K562 (cell line): ENCODE measurements at regions not wholly inside any gene's neighbourhood (a gene's known extent, or its start where the extent isn't known, plus 50 kb on each side); places are given as distances from the start of the nearest gene placed in this dataset.

Experiments used
- ATAC-seq: fragments of 200-7000 bp; cut with Tn5 transposase; 3 replicates; pipeline ENCODE4 v1.9.1; 2020; ENCODE audit warnings: moderate library complexity
- BruUV-seq: library from RNA; stranded (reverse); fragments of 400-500 nt; replicated peaks from 2 replicates; lab custom pipeline; 2021; lab: Mats Ljungman, UMichigan
- CTCF ChIA-PET: fragments of 300-600 bp; formaldehyde crosslinking; extraction: SDS; loops from one replicate; lab custom pipeline; 2021; ENCODE audit warnings: low intra/inter-chr PET ratio; lab: Yijun Ruan, JAX
- POLR2A ChIA-PET: fragments of 300-600, 350-650 bp; sonication (Branson Sonifier 250); formaldehyde crosslinking; extraction: SDS; loops from one replicate; lab custom pipeline; 2021; ENCODE audit warnings: antibody characterized with exemption, inconsistent platforms; lab: Yijun Ruan, JAX
- DNase-seq, 4 experiments: peaks; one replicate each; pipeline versions ENCODE4 v3.0.0 to v3.0.0-alpha.2; 2011 to 2018; ENCODE audit warnings: low spot score in 3 of 4, mixed read lengths in 3 of 4; ENCODE audit errors: extremely low read depth in 1 of 4
- FAIRE-seq: peaks from 2 replicates; lab custom pipeline; 2011; peaks lifted over from hg19 to GRCh38; lab: Jason Lieb, UNC
- H2AFZ ChIP-seq: 2 replicates; pipeline ENCODE4 v1.6.0; 2011; ENCODE audit warnings: low read depth, low read length, control low read depth, inconsistent platforms
- H3K27ac ChIP-seq: fragments of 200-600 bp; 3 replicates; pipeline ENCODE4 v1.8.0; 2011; ENCODE audit warnings: low read depth, mild to moderate bottlenecking, control low read depth, inconsistent platforms, low read length, moderate library complexity, mixed read lengths; ENCODE audit errors: extremely low read depth
- H3K27me3 ChIP-seq, 2 experiments: fragments of 300-600 bp in 1 of 2; 2 replicates in 1 of 2; 3 replicates in 1 of 2; pipeline versions ENCODE4 v1.6.0 to v1.8.0; 2011; ENCODE audit warnings: inconsistent platforms in 2 of 2, low read length in 2 of 2, mild to moderate bottlenecking in 1 of 2, mixed read lengths in 1 of 2, moderate library complexity in 1 of 2; ENCODE audit not compliant: control insufficient read depth in 2 of 2, insufficient read depth in 2 of 2
- H3K36me3 ChIP-seq: fragments of 300-600 bp; 3 replicates; pipeline ENCODE4 v1.8.0; 2011; ENCODE audit warnings: mild to moderate bottlenecking, low read length, inconsistent platforms; ENCODE audit not compliant: control insufficient read depth, insufficient read depth
- H3K4me1 ChIP-seq, 2 experiments: fragments of 200-600 bp in 1 of 2; replicated peaks in 1 of 2; 2 replicates in 1 of 2; 3 replicates in 1 of 2; pipeline versions ENCODE4 v1.5.1 to v1.8.0; 2011; ENCODE audit warnings: inconsistent platforms in 2 of 2, low read length in 2 of 2, mild to moderate bottlenecking in 1 of 2, mixed read lengths in 1 of 2, moderate library complexity in 1 of 2; ENCODE audit not compliant: control insufficient read depth in 2 of 2, insufficient read depth in 2 of 2
- H3K4me2 ChIP-seq: 2 replicates; pipeline ENCODE4 v1.6.1; 2011; ENCODE audit warnings: low read length, control low read depth, inconsistent platforms, mixed read lengths; ENCODE audit not compliant: insufficient read depth
- H3K4me3 ChIP-seq: fragments of 200-600 bp; sonication (generic), shearing (Covaris generic); 2 replicates; pipeline ENCODE4 v1.5.1; 2016; ENCODE audit warnings: control low read depth, inconsistent platforms
- H3K79me2 ChIP-seq: fragments of 200-600 bp; 3 replicates; pipeline ENCODE4 v1.8.0; 2011; ENCODE audit warnings: low read length, inconsistent platforms; ENCODE audit not compliant: control insufficient read depth, insufficient read depth
- H3K9ac ChIP-seq, 2 experiments: 2 replicates each; pipeline versions ENCODE4 v1.6.0 to v1.6.1; 2011; ENCODE audit warnings: low read depth in 2 of 2, low read length in 2 of 2, control low read depth in 1 of 2, inconsistent platforms in 1 of 2, mild to moderate bottlenecking in 1 of 2, mixed read lengths in 1 of 2; ENCODE audit not compliant: insufficient read depth in 1 of 2
- H3K9me1 ChIP-seq: one replicate; pipeline ENCODE4 v1.6.0; 2011; ENCODE audit warnings: inconsistent platforms, mild to moderate bottlenecking, low read length, moderate library complexity; ENCODE audit not compliant: control insufficient read depth, insufficient read depth
- H3K9me3 ChIP-seq: replicated peaks from 2 replicates; pipeline ENCODE4 v1.5.1; 2011; ENCODE audit warnings: low read depth, low read length, inconsistent platforms; ENCODE audit not compliant: control insufficient read depth, insufficient read depth
- H4K20me1 ChIP-seq: replicated peaks from 2 replicates; pipeline ENCODE4 v1.6.1; 2011; ENCODE audit warnings: low read length, inconsistent platforms, mixed read lengths; ENCODE audit not compliant: control insufficient read depth, insufficient read depth
- ARID2 ChIP-seq: fragments of 450-650 bp; IDR thresholded peaks from 2 replicates; pipeline ENCODE4 v1.6.1; 2017; ENCODE audit warnings: antibody characterized with exemption, mild to moderate bottlenecking
- MEF2D ChIP-seq: conservative IDR thresholded peaks from 2 replicates; pipeline ENCODE4 v1.6.1; 2016; ENCODE audit warnings: low read depth, missing genetic modification characterization, missing compliant biosample characterization
- NFATC3 ChIP-seq: fragments of 450-650 bp; IDR thresholded peaks from 2 replicates; pipeline ENCODE4 v1.6.1; 2017; ENCODE audit warnings: mild to moderate bottlenecking
- NR2F6 ChIP-seq: fragments of 450-650 bp; formaldehyde crosslinking; IDR thresholded peaks from 2 replicates; pipeline ENCODE4 v1.4.0; 2020; ENCODE audit warnings: mild to moderate bottlenecking
- POLR2A ChIP-seq: fragments of 450-650 bp; conservative IDR thresholded peaks from 2 replicates; pipeline ENCODE4 v1.6.1; 2016
- RBM14 ChIP-seq: fragments of 200-400 bp; formaldehyde crosslinking; IDR thresholded peaks from 2 replicates; pipeline ENCODE4 v1.6.1; 2018; ENCODE audit warnings: low read depth, mild to moderate bottlenecking, low read length, moderate library complexity, borderline replicate concordance; ENCODE audit not compliant: insufficient read depth
- RBM15 ChIP-seq: fragments of 200-400 bp; formaldehyde crosslinking; IDR thresholded peaks from 2 replicates; pipeline ENCODE4 v1.6.1; 2018; ENCODE audit warnings: mild to moderate bottlenecking, low read length, moderate library complexity; ENCODE audit not compliant: insufficient read depth
- RBM22 ChIP-seq: fragments of 200-400 bp; formaldehyde crosslinking; IDR thresholded peaks from 2 replicates; pipeline ENCODE4 v1.6.1; 2018; ENCODE audit warnings: low read length, low read depth; ENCODE audit not compliant: poor library complexity, severe bottlenecking
- SREBF2 ChIP-seq: sonication (generic); formaldehyde crosslinking; IDR thresholded peaks from 2 replicates; pipeline ENCODE4 v1.4.0; 2020; ENCODE audit warnings: mild to moderate bottlenecking, missing genetic modification reagents
- ZNF830 ChIP-seq: fragments of 250-450 bp; sonication (Bioruptor Pico); IDR thresholded peaks from 2 replicates; pipeline ENCODE4 v1.5.0; 2021; ENCODE audit warnings: mild to moderate bottlenecking
- WGBS: fragments of 100-300 bp; shearing (Covaris generic); methylation state at CpG from one replicate; pipeline ENCODE4 v1.1.6; 2016; ENCODE audit warnings: low coverage, mixed read lengths; ENCODE audit not compliant: insufficient coverage; ENCODE audit errors: missing lambda C conversion rate; 5-methylcytosine and 5-hydroxymethylcytosine counted together
- in situ Hi-C: fragments of 300-500 bp; cut with MboI; formaldehyde crosslinking; loops from 4 replicates; pipeline ENCODE4 v1.15.0; 2018; ENCODE audit warnings: inconsistent platforms, mixed read lengths
- intact Hi-C: fragments of 100-400 bp; cut with micrococcal nuclease; formaldehyde crosslinking; loops from 2 replicates; pipeline ENCODE4 v1.14.2; 2022
- TF ChIP-seq, protein P1 (sequence below): sonication (generic); formaldehyde crosslinking; IDR thresholded peaks from 2 replicates; pipeline ENCODE4 v1.4.0; 2020; ENCODE audit warnings: mild to moderate bottlenecking, missing genetic modification reagents
- TF ChIP-seq, protein P2 (sequence below): sonication (generic); formaldehyde crosslinking; IDR thresholded peaks from 2 replicates; pipeline ENCODE4 v1.9.0; 2022; ENCODE audit warnings: mild to moderate bottlenecking, missing genetic modification reagents
- TF ChIP-seq, protein P3 (sequence below), 2 experiments: fragments of 450-650 bp; conservative IDR thresholded peaks; 2 replicates each; pipeline ENCODE4 v1.6.1; 2017; ENCODE audit warnings: mild to moderate bottlenecking in 2 of 2, moderate library complexity in 2 of 2

DNA sequence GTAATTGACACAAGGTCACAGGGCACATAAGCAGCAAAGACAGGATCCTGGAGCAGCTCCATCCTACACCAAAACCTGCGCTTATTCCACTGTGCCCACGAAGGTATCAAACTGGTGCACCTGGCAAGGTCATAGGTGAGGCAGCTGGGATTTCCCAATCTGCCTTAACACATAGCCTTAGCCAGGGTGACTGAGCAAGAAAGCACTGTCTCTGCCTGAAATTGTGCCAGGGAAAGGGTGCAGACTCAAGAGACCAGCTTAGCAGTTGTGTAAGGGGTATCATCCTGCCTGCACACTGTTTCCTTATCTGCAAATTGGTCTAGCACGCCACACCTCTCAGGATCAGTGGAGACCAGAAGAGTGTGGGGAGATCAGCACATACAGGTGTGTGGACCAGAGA lies 82.8 kb downstream of the MAFB start (continued):
- TF ChIP-seq SREBF2 = no peak
- TF ChIP-seq, protein P1, sequence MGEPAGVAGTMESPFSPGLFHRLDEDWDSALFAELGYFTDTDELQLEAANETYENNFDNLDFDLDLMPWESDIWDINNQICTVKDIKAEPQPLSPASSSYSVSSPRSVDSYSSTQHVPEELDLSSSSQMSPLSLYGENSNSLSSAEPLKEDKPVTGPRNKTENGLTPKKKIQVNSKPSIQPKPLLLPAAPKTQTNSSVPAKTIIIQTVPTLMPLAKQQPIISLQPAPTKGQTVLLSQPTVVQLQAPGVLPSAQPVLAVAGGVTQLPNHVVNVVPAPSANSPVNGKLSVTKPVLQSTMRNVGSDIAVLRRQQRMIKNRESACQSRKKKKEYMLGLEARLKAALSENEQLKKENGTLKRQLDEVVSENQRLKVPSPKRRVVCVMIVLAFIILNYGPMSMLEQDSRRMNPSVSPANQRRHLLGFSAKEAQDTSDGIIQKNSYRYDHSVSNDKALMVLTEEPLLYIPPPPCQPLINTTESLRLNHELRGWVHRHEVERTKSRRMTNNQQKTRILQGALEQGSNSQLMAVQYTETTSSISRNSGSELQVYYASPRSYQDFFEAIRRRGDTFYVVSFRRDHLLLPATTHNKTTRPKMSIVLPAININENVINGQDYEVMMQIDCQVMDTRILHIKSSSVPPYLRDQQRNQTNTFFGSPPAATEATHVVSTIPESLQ (CRISPR knock-in tag) = no peak
- TF ChIP-seq NFATC3 = no peak
- TF ChIP-seq, protein P2, sequence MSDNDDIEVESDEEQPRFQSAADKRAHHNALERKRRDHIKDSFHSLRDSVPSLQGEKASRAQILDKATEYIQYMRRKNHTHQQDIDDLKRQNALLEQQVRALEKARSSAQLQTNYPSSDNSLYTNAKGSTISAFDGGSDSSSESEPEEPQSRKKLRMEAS (CRISPR knock-in tag) = no peak
- no peak for TF ChIP-seq RBM22

DNA sequence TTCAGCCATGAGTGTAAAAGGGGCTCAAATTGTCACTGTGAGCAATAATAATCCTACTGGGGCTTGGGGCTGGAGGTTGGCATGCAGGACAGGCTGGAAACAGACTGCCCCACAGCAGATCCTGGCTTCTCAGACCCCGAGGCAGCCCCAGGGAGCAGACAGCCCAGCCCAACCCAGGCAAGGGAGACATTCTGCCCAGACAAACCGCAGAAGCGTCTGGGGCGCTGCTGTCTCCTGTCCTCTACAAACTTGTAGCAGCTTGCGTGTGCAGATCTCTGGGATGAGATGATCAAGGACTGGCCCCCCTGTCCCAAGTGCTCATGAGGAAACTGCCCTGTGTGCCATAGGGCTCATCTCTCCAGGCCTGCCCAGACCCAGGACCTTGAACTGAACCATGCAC lies 84.6 kb downstream of the MAFB start:
- DNase-seq (no peak), FAIRE-seq (no peak), ATAC-seq (no peak)
- H3K4me2 ChIP-seq = no peak overlapping the region
- 0% methylated on average over 5 of the region's 5 CpGs for WGBS
- H3K79me2 ChIP-seq = no peaks in the 10 kb centered on the region
- no peaks in the 10 kb centered on the region for H3K27me3 ChIP-seq
- no peaks in the 10 kb centered on the region for H4K20me1 ChIP-seq
- no TSS peak for BruUV-seq
- ChIA-PET CTCF (no interaction called here), POLR2A (no interaction called here)
- H3K36me3 ChIP-seq = no peaks in the 10 kb centered on the region
- H3K27ac ChIP-seq = no peak overlapping the region
- no peaks in the 10 kb centered on the region for H3K9me3 ChIP-seq
- no peaks in the 10 kb centered on the region for H3K9me1 ChIP-seq
- no peak overlapping the region for H2AFZ ChIP-seq
- intact Hi-C loops (no loop called here), in situ Hi-C loops (no loop called here)
- TF ChIP-seq, protein P3, sequence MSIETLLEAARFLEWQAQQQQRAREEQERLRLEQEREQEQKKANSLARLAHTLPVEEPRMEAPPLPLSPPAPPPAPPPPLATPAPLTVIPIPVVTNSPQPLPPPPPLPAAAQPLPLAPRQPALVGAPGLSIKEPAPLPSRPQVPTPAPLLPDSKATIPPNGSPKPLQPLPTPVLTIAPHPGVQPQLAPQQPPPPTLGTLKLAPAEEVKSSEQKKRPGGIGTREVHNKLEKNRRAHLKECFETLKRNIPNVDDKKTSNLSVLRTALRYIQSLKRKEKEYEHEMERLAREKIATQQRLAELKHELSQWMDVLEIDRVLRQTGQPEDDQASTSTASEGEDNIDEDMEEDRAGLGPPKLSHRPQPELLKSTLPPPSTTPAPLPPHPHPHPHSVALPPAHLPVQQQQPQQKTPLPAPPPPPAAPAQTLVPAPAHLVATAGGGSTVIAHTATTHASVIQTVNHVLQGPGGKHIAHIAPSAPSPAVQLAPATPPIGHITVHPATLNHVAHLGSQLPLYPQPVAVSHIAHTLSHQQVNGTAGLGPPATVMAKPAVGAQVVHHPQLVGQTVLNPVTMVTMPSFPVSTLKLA (conservative IDR thresholded peaks at IDR 0.05) = no peak
- no peak for TF ChIP-seq MEF2D (tag)
- TF ChIP-seq ZNF830 (CRISPR knock-in tag) = no peak
- no peak for TF ChIP-seq RBM14
- TF ChIP-seq NR2F6 = no peak
- TF ChIP-seq ARID2 = no peak
- TF ChIP-seq POLR2A = no peak
- TF ChIP-seq RBM15 = no peak
- no peak overlapping the region for H3K4me3 ChIP-seq
- no peaks in the 10 kb centered on the region for H3K4me1 ChIP-seq
- no peak overlapping the region for H3K9ac ChIP-seq
